T1000 (cell line): ENCODE measurements at regions not wholly inside any gene's neighbourhood (a gene's known extent, or its start where the extent isn't known, plus 50 kb on each side); places are given as distances from the start of the nearest gene placed in this dataset.
"Not testable (repeated sequence)": the region's sequence is repeated elsewhere in the genome, so short reads cannot be mapped to it uniquely, and the experiment has no call there.

ENCODE experiments used
- DNase-seq: peaks from one replicate; lab custom pipeline; 2025; ENCODE audit warnings: mixed read lengths; lab: John Stamatoyannopoulos, UW

- no peak for DNase-seq
Observed at GRCh38 chr5:111942661-111943401, 185.8 kb upstream of the NREP start.

GRCh38 chr5:111942201-111942600 lies 185.2 kb upstream of the NREP start:
- DNase-seq = no peak

GRCh38 chr5:111937094-111937493 lies 180.1 kb upstream of the NREP start:
- no peak for DNase-seq

DNA sequence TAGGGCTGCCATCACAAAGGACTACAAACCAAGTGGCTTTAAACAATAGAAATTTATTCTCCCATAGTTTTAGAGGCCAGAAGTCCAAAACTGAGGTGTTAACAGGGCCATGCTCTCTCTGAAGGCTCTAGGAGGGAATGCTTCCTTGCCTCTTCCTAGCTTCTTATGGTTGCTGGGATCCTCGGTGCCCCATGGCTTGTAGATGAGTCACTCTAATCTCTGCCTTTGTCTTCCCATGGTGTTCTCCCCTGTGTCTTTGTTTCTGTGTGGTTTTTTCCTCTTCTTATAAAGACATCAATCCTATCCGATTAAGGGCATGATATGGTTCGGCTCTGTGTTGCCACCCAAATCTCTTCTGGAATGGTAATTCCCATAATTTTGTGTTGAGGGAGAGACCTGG lies 178.8 kb upstream of the NREP start:
- DNase-seq = no peak

DNA sequence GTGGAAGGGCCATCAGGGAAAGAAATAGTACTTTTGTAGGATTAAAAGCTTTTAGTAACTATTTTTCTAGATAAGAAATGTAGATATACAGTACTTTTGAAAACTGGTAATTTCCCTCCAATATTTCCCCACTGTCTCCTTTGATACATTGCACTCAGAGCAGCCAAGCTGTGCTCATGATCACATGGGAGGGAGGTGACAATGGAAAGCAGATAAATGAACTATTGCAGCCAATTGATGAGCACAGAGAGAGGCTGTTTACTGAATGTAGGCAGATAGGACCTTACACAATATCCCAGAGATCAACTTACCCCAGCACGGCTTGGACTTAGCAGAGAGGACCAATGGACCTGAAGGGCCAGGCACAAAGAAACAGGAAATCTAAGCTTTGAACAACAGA lies 178.0 kb upstream of the NREP start:
- DNase-seq = no peak

GRCh38 chr5:111934511-111934910 lies 177.5 kb upstream of the NREP start:
- no peak for DNase-seq

GRCh38 chr5:111933086-111933485 lies 176.1 kb upstream of the NREP start:
- no peak for DNase-seq

GRCh38 chr5:111932628-111933027 lies 175.6 kb upstream of the NREP start:
- DNase-seq = no peak

DNA sequence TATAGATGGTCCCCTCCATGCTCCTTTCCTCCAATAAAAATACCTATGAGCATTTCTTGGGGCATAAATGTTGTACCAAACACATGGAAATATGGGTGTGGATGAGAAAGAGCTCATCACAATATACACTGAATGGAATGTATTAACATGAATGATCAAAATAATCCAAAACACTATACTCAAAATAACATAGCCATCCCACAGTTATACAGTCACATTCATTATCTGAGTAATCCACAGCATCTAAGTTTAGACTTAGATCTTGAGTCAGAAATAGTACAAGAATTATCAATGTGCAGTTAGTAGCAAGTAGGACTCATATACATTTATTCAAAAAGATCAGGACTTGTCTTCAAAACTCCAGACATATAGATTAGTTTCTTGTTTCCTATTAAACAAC lies 175.2 kb upstream of the NREP start:
- no peak for DNase-seq

DNA sequence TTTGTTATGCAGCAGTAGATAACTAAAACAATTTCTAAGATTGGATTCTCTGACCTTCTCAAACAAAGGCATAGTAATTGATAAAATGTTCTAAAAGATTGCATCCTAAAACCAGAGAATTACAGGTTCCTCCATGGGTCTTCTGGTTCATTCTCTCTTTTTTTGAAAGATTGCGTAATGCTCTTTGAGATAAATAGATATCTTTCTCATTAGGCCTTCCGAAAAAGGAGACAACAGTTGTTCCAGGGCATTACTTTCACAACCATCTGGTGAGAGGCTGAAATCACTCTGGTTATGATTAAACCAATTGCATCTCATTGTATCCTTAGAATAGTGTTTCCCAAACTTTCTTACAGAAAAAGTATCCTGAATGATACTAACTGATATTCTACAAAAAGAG lies 174.7 kb upstream of the NREP start:
- DNase-seq = no peak

- no peak for DNase-seq
Observed at GRCh38 chr5:111930905-111931461, 174.0 kb upstream of the NREP start.

- DNase-seq = no peak
Observed at GRCh38 chr5:111930449-111930848, 173.5 kb upstream of the NREP start.

DNA sequence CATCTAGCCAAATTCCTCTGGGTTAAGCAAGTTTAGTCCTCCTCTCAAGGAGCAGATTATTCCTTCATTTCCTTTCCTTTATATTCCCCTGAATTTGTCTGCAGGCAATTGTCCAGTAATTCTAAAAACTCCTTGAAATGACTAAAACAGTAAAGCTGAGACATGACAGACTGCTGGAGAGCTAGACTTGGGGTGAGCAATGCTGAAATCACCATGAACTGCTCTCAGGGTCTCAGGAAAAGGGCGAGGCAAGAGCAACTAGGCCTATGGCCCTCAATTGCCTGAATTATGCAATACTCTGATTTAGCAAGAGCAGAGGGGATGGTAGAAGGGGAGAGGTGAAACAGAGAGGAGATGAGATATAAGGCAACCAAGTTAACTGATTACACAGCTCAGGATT lies 172.9 kb upstream of the NREP start:
- peak; percentile 25 for DNase-seq

DNA sequence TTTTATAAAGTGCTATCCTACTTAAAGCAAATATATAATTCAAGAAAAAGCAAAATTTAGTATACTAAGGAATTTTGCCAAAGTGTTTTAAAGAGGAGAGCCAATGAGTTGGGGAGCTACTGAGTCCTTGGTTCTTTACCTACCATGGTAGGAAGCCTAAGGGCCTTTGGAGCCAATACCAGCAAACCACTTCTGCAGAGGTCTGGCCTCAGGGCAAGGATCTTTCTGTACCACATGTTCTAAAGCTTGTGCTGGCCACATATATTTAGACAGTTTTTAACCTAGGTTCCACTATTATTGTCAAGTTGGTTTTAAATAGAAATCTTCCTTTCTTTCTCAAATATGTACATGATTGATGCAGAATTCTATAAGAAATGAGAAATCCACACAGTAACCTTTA lies 172.3 kb upstream of the NREP start:
- DNase-seq = no peak

GRCh38 chr5:111928511-111928910 lies 171.5 kb upstream of the NREP start:
- no peak for DNase-seq

GRCh38 chr5:111927191-111927590 lies 170.2 kb upstream of the NREP start:
- DNase-seq = no peak

- no peak for DNase-seq
Observed at GRCh38 chr5:111926026-111926425, 169.0 kb upstream of the NREP start.

- DNase-seq = no peak
Observed at GRCh38 chr5:111922344-111922743, 165.3 kb upstream of the NREP start.

DNA sequence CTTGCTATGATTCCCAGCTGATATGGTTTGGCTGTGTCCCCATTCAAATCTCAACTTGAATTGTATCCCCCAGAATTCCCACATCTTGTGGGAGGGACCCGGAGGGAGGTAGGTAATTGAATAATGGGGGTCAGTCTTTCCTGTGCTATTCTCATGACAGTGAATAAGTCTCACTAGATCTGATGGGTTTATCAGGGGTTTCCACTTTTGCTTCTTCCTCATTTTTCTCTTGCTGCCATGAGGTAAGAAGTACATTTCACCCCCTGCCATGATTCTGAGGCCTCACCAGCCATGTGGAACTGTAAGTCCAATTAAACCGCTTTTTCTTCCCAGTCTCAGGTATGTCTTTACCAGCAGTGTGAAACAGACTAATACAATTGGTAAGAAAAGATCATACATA lies 164.7 kb upstream of the NREP start:
- DNase-seq = not testable (repeated sequence)

GRCh38 chr5:111914966-111915636 lies 158.1 kb upstream of the NREP start:
- no peak for DNase-seq

- DNase-seq = no peak
Observed at GRCh38 chr5:111902436-111902835, 145.4 kb upstream of the NREP start.

GRCh38 chr5:111901296-111901695 lies 144.3 kb upstream of the NREP start:
- no peak for DNase-seq

DNA sequence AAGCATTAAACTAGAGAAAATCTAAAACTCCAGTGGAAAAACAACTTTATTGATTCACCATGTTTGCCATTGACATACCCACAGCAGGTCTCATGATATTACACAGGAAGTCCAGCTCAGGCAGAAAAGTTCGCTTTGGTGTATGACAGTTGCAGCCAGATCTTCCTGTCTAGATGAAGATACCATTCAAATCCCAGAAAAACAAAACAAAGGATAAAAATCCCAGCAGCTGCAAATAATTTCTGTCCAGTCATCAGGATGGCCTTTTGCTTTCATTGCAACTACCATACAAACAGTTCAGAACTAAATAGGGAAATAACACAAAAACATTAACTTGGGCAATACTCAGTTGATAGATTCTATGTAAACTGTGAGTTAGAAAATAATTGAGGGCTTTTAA lies 136.0 kb upstream of the NREP start:
- DNase-seq = no peak

- no peak for DNase-seq
Observed at GRCh38 chr5:111887706-111888105, 130.7 kb upstream of the NREP start.
